SH-SY5Y (cell line): ENCODE measurements at regions not wholly inside any gene's neighbourhood (a gene's known extent, or its start where the extent isn't known, plus 50 kb on each side); places are given as distances from the start of the nearest gene placed in this dataset.

ENCODE experiments used
- GATA2 ChIP-seq: IDR thresholded peaks from 2 replicates; pipeline ENCODE4 v1.6.1; 2011; ENCODE audit warnings: mild to moderate bottlenecking, low read depth, low read length
- GATA3 ChIP-seq: IDR thresholded peaks from 2 replicates; pipeline ENCODE4 v1.6.1; 2011; ENCODE audit warnings: low read depth, mild to moderate bottlenecking, low read length, moderate library complexity

DNA sequence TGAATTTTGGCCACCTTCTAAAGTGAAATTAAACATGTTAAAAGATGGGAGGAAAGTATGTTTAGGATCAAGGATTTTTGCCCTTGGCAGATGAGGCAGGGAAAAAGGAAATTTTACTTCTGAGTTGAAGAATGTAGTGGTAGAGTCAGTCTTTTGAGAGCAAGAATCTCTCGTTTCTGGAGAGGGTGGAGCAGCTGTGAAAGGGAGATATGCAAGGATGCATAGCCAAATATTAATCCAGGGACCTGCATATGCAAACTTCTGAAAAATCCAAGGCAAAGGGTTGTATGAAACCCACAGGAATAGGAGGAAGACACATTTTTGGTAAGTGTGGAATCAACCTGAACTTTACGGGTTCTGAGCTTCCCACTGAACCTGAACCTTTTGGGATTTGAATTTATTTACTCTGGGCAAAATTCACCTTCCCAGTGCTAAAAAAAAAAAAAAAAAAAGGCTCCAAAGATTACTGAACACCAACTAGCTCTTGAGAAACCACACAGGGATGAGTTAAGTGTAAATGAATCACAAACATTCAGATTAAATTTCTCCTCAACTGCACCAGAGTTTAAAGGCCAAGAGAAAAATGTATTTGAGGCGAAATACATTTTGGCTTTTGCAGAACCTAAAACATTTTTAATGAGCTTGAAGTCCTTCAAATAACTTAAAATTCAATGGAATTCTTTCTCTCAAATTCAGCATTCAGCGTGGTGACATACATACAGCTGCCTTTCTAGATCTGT is 187.1 kb upstream of the CDKN3 start:
- TF ChIP-seq GATA2 (no peak), GATA3 (no peak)
